Keratinocyte (primary cell): ENCODE measurements at regions not wholly inside any gene's neighbourhood (a gene's known extent, or its start where the extent isn't known, plus 50 kb on each side); places are given as distances from the start of the nearest gene placed in this dataset.

Experiments used
- EZH2 ChIP-seq: IDR thresholded peaks from one replicate; pipeline ENCODE4 v1.6.1; 2012; ENCODE audit warnings: inconsistent platforms, mild to moderate bottlenecking, low read length, moderate library complexity
- TF ChIP-seq, protein P1 (sequence below), 3 experiments: IDR thresholded peaks in 1 of 3; conservative IDR thresholded peaks in 1 of 3; optimal IDR thresholded peaks in 1 of 3; 2 replicates in 2 of 3; 3 replicates in 1 of 3; pipeline versions ENCODE3 to v1.5.1; 2011; ENCODE audit warnings: low read length in 3 of 3, mild to moderate bottlenecking in 3 of 3, moderate library complexity in 2 of 3, control low read depth in 1 of 3, inconsistent platforms in 1 of 3; ENCODE audit not compliant: insufficient read depth in 2 of 3; ENCODE audit errors: extremely low read depth in 1 of 3

DNA sequence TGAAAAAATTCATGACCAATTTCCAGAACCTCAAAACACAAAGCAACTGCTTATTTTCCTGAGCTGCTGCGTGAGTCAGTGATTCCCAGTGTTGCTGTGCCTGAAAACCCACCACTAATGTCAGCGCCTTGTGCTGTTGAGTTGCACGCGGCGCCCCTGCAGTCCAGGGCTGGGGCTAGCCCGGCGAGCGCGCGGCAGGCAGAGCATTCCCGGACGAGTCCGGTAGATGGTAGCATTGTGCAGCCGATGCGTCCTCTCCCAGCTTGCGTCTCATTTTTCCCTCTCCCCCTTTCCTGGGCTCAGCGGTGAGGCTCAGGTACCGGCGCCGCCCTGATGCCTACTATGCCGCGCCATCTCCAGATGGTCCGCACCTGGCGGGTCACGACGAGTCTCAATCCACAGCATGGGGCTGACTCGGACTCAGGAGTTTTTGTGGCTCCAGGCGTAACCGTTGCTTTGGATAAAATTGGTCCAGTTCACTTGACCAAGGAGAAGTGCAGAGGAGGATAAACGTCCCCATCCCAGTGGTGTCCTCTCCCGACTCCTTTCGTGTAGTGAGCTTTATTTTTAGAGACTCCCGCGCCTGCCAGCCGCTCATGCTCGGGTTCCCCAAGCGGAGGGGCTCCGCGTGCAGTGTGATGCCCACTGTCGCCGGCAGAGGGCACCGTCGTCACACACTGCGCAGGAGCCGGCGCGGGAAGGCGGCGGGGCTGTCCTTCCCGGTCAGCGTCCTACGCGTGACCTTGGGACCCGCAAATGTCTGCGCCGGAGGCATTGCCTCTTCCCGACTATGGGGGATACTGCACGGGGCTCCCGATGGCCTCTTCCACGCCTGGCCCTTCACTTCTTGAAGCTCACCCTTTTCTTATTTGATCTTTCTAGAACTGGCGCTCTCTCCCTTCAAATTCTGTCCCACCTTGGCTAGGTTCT is 53.6 kb upstream of the IGFBP7 start:
- TF ChIP-seq, protein P1, sequence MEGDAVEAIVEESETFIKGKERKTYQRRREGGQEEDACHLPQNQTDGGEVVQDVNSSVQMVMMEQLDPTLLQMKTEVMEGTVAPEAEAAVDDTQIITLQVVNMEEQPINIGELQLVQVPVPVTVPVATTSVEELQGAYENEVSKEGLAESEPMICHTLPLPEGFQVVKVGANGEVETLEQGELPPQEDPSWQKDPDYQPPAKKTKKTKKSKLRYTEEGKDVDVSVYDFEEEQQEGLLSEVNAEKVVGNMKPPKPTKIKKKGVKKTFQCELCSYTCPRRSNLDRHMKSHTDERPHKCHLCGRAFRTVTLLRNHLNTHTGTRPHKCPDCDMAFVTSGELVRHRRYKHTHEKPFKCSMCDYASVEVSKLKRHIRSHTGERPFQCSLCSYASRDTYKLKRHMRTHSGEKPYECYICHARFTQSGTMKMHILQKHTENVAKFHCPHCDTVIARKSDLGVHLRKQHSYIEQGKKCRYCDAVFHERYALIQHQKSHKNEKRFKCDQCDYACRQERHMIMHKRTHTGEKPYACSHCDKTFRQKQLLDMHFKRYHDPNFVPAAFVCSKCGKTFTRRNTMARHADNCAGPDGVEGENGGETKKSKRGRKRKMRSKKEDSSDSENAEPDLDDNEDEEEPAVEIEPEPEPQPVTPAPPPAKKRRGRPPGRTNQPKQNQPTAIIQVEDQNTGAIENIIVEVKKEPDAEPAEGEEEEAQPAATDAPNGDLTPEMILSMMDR (optimal IDR thresholded peaks at IDR 0.05 in 1 of 3, IDR thresholded peaks at IDR 0.05 in 1 of 3, conservative IDR thresholded peaks at IDR 0.05 in 1 of 3; ENCODE audit: extremely low read depth in 1 of 3, insufficient read depth in 2 of 3, low read length in 3 of 3): peak; percentile 70 to 99 (median 97)
- peak; percentile 39 for TF ChIP-seq EZH2
